IPS-18a (cell line): ENCODE measurements at regions not wholly inside any gene's neighbourhood (a gene's known extent, or its start where the extent isn't known, plus 50 kb on each side); places are given as distances from the start of the nearest gene placed in this dataset.

Source experiments
- H3K27ac ChIP-seq: one replicate; pipeline ENCODE4 v1.5.1; 2013; ENCODE audit warnings: low read length
- H3K27me3 ChIP-seq: one replicate; pipeline ENCODE4 v1.6.1; 2013; ENCODE audit warnings: mild to moderate bottlenecking, low read length; ENCODE audit not compliant: control insufficient read depth, insufficient read depth
- H3K36me3 ChIP-seq: one replicate; pipeline ENCODE4 v1.6.1; 2013; ENCODE audit warnings: low read depth, low read length; ENCODE audit not compliant: control insufficient read depth
- H3K4me1 ChIP-seq: one replicate; pipeline ENCODE4 v1.6.1; 2013; ENCODE audit warnings: low read depth, low read length; ENCODE audit not compliant: control insufficient read depth
- H3K4me3 ChIP-seq: one replicate; pipeline ENCODE4 v1.5.1; 2013; ENCODE audit warnings: low read length
- H3K9ac ChIP-seq: one replicate; pipeline ENCODE4 v1.6.1; 2013; ENCODE audit warnings: mild to moderate bottlenecking, low read length, moderate library complexity
- H3K9me3 ChIP-seq: one replicate; pipeline ENCODE4 v1.6.1; 2013; ENCODE audit warnings: low read depth, low read length; ENCODE audit not compliant: control insufficient read depth

DNA sequence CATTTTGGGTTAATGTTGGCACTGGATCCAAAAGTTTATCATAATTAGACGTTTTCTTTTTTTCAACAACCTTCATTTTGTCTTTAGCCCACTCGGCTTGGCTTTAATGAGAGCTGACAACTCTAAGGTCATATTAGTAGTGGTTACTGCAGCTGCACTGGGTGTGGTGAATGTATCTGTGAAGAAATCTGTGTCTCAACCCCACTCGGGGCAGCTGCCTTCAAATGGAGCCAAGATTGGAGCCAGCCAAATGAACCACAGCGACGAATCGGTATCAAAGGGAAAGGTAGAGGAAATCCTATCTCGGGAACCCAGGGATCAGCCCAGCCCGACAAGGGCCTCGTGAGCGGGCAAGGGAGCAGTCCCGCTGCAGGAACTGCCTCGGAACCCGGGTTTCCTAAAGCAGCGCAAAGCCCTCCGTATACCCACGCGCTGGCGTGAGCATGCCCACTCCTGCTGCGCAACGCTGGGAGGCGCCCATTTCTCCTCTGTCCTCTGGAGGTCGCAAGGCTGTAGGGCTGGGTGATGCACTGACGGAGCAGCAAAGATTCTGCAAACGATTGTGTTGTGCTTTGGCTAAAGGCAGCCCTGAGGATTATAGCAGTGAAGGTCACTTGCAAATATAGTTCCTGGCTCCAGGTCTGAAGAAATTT, 98.7 kb upstream of the MBL2 start:
- Histone ChIP-seq H3K27ac (no peak overlapping the region), H3K9me3 (peaks cover 13% of the 10 kb centered on the region), H3K36me3 (no peaks in the 10 kb centered on the region), H3K4me1 (no peaks in the 10 kb centered on the region), H3K9ac (no peak overlapping the region), H3K27me3 (no peaks in the 10 kb centered on the region), H3K4me3 (no peak overlapping the region)

DNA sequence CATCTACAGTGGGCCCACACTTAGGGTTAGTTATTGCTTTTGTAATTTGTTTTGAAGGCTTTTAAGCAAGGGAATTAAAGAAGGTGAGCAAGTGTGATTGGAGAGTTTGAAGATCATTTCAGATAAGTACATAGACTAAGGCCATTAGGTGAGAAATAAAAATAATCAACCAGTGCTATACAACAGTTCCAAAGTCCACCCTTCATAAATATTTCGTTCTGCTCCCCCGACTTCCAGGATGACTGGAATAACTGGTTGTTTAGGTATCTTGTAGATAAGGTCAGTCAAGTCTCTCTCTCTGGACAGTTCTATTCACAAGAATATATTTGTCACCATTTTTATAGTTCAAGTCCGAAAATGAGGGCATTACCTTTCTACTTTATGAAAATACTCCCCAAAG, 98.0 kb upstream of the MBL2 start:
- H3K36me3 ChIP-seq = no peaks in the 10 kb centered on the region
- no peaks in the 10 kb centered on the region for H3K4me1 ChIP-seq
- no peaks in the 10 kb centered on the region for H3K27me3 ChIP-seq
- H3K4me3 ChIP-seq = no peak overlapping the region
- no peak overlapping the region for H3K27ac ChIP-seq
- H3K9me3 ChIP-seq = peaks cover 13% of the 10 kb centered on the region
- H3K9ac ChIP-seq = no peak overlapping the region

DNA sequence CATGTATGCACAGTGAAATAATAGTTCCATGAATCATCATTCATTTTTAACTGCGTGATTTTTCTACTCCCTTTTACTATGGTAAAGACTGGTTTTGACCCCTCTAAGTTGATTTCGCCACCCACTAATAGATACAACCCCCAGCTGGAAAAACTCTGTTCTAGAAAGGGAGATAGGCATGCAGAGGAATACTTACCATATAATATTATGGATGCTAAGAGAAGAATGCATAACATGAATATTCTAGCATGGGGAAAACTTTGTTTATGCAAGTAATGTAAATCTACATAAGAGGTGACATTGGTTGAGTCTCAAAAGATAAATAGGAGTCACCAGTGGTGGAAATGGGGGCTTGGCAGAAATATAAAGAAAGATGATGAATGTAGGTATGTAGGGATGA, 97.3 kb upstream of the MBL2 start:
- H3K27me3 ChIP-seq = no peaks in the 10 kb centered on the region
- H3K9me3 ChIP-seq = peaks cover 13% of the 10 kb centered on the region
- no peak overlapping the region for H3K9ac ChIP-seq
- H3K4me3 ChIP-seq = no peak overlapping the region
- H3K36me3 ChIP-seq = no peaks in the 10 kb centered on the region
- H3K27ac ChIP-seq = no peak overlapping the region
- H3K4me1 ChIP-seq = no peaks in the 10 kb centered on the region

DNA sequence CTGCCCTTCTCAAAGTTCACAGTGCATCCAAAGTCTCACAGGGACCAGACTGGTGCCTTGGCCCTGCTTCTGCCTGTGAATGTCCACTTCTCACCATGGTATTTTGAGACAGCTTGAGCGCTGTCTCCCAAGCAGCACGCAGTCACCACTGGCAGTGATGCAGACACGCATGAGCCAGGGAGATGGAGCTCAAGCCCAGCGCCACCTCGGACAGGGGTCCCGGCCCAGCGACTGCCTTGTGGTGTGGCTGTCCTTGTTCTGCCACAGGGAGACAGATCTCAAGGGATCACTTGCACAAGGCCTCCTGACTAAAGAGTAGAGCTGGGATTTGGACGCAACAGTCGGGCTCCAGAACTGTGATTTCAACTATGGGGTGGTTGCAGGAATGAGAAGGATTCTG, 92.6 kb upstream of the MBL2 start:
- H3K27me3 ChIP-seq = no peaks in the 10 kb centered on the region
- peaks cover 13% of the 10 kb centered on the region for H3K9me3 ChIP-seq
- H3K9ac ChIP-seq = no peak overlapping the region
- no peak overlapping the region for H3K4me3 ChIP-seq
- H3K4me1 ChIP-seq = peaks cover 4% of the 10 kb centered on the region
- no peak overlapping the region for H3K27ac ChIP-seq
- no peaks in the 10 kb centered on the region for H3K36me3 ChIP-seq

DNA sequence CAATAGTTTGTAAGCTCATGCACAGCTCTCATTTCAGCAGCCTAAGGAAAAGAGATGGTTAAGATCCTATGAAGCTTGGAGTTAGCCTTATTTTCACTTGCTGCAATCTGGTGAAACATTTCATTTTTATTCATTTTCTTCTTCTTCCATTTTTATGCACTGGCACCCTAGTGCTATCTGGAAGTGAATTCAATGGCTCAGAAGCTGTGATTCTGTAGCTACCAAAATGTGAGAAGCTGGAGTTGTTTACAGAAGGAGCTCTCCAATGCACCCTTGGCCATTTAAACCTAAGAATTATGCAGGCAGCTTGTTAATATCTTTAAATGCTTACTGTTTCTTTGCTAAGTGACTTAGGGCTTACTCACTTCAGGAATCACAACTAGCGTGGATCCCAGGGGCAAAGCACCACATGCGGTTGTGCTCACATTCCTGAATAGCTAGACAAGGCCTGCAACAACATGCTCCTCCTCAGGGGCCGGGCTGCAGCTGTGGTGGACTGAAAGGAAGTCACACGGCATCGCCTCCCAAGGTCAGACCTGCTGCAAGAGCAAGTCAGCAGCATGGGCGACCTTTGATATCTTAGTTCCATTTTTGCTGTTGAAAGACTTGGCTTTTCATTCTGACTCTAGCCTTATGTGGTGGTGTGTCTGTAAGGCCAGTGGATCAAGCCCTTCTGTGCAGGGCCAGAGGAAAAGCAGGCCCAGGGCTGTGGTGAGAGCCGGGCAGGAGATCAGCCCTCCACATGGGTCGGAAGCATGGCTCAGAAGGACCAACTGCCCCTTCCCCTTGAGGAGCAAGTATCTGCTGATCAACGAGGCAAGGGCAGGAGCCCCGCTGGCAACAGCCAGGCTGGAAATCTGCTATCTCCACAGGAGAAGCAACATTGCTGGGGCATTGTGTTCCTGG, 91.9 kb upstream of the MBL2 start:
- H3K4me1 ChIP-seq = peaks cover 4% of the 10 kb centered on the region
- no peak overlapping the region for H3K9ac ChIP-seq
- H3K36me3 ChIP-seq = no peaks in the 10 kb centered on the region
- no peak overlapping the region for H3K4me3 ChIP-seq
- no peak overlapping the region for H3K27ac ChIP-seq
- peaks cover 11% of the 10 kb centered on the region for H3K9me3 ChIP-seq
- no peaks in the 10 kb centered on the region for H3K27me3 ChIP-seq

DNA sequence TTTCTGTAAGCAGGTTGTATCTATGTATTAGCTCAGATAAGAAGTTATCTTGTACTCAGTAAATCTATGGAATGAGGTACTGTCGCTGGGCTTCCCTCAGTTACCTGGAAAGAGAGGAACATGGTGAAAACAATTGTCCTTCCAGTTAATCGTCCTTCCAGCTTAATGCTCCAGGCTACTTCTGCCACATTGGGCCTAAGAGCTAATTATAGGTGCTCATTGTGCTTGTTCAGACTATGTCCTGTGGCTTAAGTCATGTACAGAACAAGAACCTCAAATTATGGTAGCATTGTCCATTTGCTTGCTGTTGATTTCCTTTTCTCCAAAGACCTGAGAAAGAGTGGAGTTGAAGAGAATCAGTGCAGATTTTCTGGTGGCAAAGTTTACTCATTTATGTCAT, 86.1 kb upstream of the MBL2 start:
- no peaks in the 10 kb centered on the region for H3K4me1 ChIP-seq
- no peak overlapping the region for H3K27ac ChIP-seq
- no peaks in the 10 kb centered on the region for H3K36me3 ChIP-seq
- H3K27me3 ChIP-seq = no peaks in the 10 kb centered on the region
- no peaks in the 10 kb centered on the region for H3K9me3 ChIP-seq
- H3K4me3 ChIP-seq = no peak overlapping the region
- no peak overlapping the region for H3K9ac ChIP-seq

DNA sequence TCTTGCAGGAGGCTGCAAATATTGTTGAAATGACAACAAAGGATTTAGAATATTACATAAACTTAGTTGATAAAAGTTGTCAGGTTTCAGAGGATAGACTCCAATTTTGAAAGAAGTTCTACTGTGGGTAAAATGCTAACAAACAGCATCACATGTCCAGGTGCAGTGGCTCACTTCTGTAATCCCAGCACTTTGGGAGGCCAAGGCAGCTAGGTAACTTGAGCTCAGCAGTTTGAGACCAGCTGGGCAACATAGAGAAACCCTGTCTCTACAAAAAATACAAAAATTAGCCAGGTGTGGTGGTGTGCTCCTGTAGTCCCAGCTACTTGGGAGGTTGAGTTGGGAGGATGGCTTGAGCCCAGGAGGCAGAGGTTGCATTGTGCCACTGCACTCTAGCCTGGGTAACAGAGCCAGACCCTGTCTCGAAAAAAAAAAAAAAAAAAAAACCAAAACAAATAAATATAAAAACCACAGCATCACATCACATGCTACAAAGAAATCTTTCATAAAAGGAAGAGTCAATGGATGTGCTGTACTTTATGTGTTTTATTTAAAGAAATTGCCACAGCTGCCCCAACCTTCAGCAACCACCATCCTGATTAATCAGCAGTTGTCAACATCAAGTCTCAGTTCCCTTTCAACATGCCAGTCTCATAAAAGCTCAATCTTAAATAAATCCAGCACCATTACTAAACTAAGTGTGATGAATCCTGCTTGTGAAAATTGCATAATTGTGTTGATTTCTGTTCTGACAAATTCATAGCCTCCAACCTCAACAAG, 83.2 kb upstream of the MBL2 start:
- Histone ChIP-seq H3K9ac (no peak overlapping the region), H3K27ac (no peak overlapping the region), H3K4me3 (no peak overlapping the region), H3K4me1 (peaks cover 7% of the 10 kb centered on the region), H3K27me3 (no peaks in the 10 kb centered on the region), H3K36me3 (no peaks in the 10 kb centered on the region), H3K9me3 (no peaks in the 10 kb centered on the region)

DNA sequence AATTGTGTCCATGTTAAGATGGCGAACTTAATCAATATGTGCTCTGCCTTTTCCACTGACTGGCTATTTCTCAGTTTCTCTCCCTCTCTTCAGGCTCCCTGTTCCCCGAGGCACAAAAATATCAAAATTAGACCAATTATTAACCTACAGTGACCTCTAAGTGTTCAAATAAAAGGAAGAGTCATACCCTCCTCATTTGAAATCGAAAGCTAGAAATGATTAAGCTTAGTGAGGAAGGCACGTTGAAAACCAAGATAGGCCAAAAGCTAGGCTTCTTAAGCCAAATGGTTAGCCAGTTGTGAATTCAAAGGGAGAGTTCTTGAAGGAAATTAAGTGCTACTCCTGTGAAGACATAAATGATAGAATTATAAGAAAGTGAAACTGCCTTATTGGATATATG, 81.1 kb upstream of the MBL2 start:
- Histone ChIP-seq H3K36me3 (no peaks in the 10 kb centered on the region), H3K27me3 (no peaks in the 10 kb centered on the region), H3K9ac (no peak overlapping the region), H3K4me1 (peaks cover 7% of the 10 kb centered on the region), H3K4me3 (no peak overlapping the region), H3K9me3 (no peaks in the 10 kb centered on the region), H3K27ac (no peak overlapping the region)

DNA sequence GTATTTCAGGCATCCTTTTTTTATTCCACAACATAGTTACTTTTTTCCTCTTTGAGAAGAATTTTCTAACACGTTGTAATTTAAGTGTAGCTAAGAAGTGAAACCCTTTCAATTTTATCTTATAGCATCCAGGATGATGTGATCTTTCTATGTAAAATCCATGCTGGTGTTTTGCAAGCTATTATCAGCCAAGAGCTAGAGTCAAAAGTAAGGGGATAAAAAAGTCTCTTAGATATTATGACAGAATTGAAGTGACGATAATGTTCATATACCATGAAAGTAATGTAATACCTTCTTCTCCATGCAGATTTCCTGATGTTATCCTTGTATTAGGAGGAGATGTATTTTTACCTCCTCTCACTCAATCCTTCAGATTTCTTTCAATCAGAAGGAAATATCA, 64.2 kb upstream of the MBL2 start:
- Histone ChIP-seq H3K4me1 (no peaks in the 10 kb centered on the region), H3K9ac (no peak overlapping the region), H3K4me3 (no peak overlapping the region), H3K9me3 (peaks cover 16% of the 10 kb centered on the region), H3K27me3 (no peaks in the 10 kb centered on the region), H3K27ac (no peak overlapping the region), H3K36me3 (no peaks in the 10 kb centered on the region)
